OCI-LY1 (cell line): ENCODE measurements at regions not wholly inside any gene's neighbourhood (a gene's known extent, or its start where the extent isn't known, plus 50 kb on each side); places are given as distances from the start of the nearest gene placed in this dataset.

Experiments
- H2AFZ ChIP-seq: fragments of 200-600 bp; sonication (generic), shearing (Covaris generic); 2 replicates; pipeline ENCODE4 v1.6.0; 2014; ENCODE audit warnings: antibody characterized with exemption, mild to moderate bottlenecking, low read length
- H3F3A ChIP-seq: fragments of 200-600 bp; sonication (generic), shearing (Covaris generic); 2 replicates; pipeline ENCODE4 v1.6.0; 2014; ENCODE audit warnings: mild to moderate bottlenecking, antibody characterized with exemption, low read length, moderate library complexity; ENCODE audit not compliant: insufficient read depth
- H3K27ac ChIP-seq: fragments of 200-600 bp; sonication (generic); 2 replicates; pipeline ENCODE4 v1.5.1; 2014; ENCODE audit warnings: low read length, mixed run types, mild to moderate bottlenecking, low read depth; ENCODE audit not compliant: poor library complexity, severe bottlenecking
- H3K27me3 ChIP-seq: fragments of 200-600 bp; sonication (generic); 2 replicates; pipeline ENCODE4 v1.6.0; 2014; ENCODE audit warnings: antibody characterized with exemption, mild to moderate bottlenecking, low read length, moderate library complexity; ENCODE audit not compliant: insufficient read depth
- H3K36me3 ChIP-seq: fragments of 200-600 bp; sonication (generic); 2 replicates; pipeline ENCODE4 v1.6.1; 2014; ENCODE audit warnings: mild to moderate bottlenecking, antibody characterized with exemption, low read length, moderate library complexity, mixed read lengths; ENCODE audit not compliant: insufficient read depth
- H3K4me1 ChIP-seq: fragments of 200-600 bp; sonication (generic); 2 replicates; pipeline ENCODE4 v1.5.1; 2014; ENCODE audit warnings: mild to moderate bottlenecking, low read length, moderate library complexity; ENCODE audit not compliant: insufficient read depth, severe bottlenecking
- H3K4me2 ChIP-seq: fragments of 200-600 bp; sonication (generic), shearing (Covaris generic); 2 replicates; pipeline ENCODE4 v1.6.1; 2014; ENCODE audit warnings: low read length
- H3K4me3 ChIP-seq: fragments of 200-600 bp; sonication (generic); 2 replicates; pipeline ENCODE4 v1.5.1; 2014; ENCODE audit warnings: low read length, low read depth, mild to moderate bottlenecking, mixed read lengths; ENCODE audit not compliant: poor library complexity, severe bottlenecking
- H3K79me2 ChIP-seq: fragments of 200-600 bp; shearing (Covaris generic); 2 replicates; pipeline ENCODE4 v1.6.1; 2016; ENCODE audit warnings: mixed run types, low read length, mixed read lengths; ENCODE audit not compliant: insufficient read depth
- H3K9ac ChIP-seq: fragments of 200-600 bp; sonication (generic), shearing (Covaris generic); 2 replicates; pipeline ENCODE4 v1.6.1; 2014; ENCODE audit warnings: mild to moderate bottlenecking, low read length, mixed read lengths
- H3K9me2 ChIP-seq: fragments of 200-600 bp; sonication (generic), shearing (Covaris generic); 2 replicates; pipeline ENCODE4 v1.6.1; 2014; ENCODE audit warnings: low read depth, mild to moderate bottlenecking, low read length, mixed read lengths
- H3K9me3 ChIP-seq: fragments of 200-600 bp; shearing (Covaris generic); 2 replicates; pipeline ENCODE4 v1.6.1; 2014; ENCODE audit warnings: low read length, mixed read lengths
- H4K20me1 ChIP-seq: fragments of 200-600 bp; sonication (generic), shearing (Covaris generic); 2 replicates; pipeline ENCODE4 v1.6.0; 2016; ENCODE audit warnings: mild to moderate bottlenecking, low read length; ENCODE audit not compliant: insufficient read depth
- EZH2 ChIP-seq: fragments of 200-600 bp; sonication (generic), shearing (Covaris generic); IDR thresholded peaks from 2 replicates; pipeline ENCODE4 v1.8.0; 2017; ENCODE audit warnings: borderline replicate concordance, mixed run types, mild to moderate bottlenecking, antibody characterized with exemption, low read length, moderate library complexity, mixed read lengths
- TF ChIP-seq, protein P1 (sequence below): fragments of 200-600 bp; sonication (generic), shearing (Covaris generic); IDR thresholded peaks from 2 replicates; pipeline ENCODE4 v1.5.1; 2017; ENCODE audit warnings: mild to moderate bottlenecking, antibody characterized with exemption, low read length, moderate library complexity, mixed read lengths

DNA sequence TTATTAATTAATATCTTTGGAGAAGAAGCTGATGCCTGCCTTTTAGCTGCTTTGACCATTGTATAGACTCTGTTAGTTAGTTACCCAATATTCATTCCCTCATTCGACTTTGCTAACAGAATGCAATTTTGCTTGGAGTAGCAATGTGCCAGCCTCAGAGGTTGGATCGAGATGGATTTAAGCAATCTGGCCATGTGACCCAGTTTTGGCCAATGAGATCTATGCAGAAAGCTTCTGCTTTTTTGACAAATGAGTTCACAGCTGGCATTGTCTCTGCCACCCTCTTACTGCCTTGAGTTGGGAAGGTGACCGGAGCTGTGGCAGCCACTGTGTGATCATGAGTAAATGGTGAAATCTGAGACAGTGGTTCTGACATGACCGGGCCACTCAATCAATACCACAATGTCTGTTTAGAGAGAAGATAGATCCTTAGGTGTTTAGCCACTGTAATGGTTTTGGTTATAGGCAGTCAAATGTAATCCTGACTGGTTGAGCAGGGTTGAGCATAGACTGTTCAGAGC lies 74.9 kb upstream of the MED13L start:
- TF ChIP-seq, protein P1, sequence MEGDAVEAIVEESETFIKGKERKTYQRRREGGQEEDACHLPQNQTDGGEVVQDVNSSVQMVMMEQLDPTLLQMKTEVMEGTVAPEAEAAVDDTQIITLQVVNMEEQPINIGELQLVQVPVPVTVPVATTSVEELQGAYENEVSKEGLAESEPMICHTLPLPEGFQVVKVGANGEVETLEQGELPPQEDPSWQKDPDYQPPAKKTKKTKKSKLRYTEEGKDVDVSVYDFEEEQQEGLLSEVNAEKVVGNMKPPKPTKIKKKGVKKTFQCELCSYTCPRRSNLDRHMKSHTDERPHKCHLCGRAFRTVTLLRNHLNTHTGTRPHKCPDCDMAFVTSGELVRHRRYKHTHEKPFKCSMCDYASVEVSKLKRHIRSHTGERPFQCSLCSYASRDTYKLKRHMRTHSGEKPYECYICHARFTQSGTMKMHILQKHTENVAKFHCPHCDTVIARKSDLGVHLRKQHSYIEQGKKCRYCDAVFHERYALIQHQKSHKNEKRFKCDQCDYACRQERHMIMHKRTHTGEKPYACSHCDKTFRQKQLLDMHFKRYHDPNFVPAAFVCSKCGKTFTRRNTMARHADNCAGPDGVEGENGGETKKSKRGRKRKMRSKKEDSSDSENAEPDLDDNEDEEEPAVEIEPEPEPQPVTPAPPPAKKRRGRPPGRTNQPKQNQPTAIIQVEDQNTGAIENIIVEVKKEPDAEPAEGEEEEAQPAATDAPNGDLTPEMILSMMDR, result no peak
- TF ChIP-seq EZH2, result no peak
- Histone ChIP-seq H3K4me2 (no peak overlapping the region), H3K4me1 (no peaks in the 10 kb centered on the region), H3F3A (no peaks in the 10 kb centered on the region), H3K27ac (no peak overlapping the region), H2AFZ (no peak overlapping the region), H4K20me1 (no peaks in the 10 kb centered on the region), H3K36me3 (no peaks in the 10 kb centered on the region; the same call in 1 of the 2 replicates), H3K9me2 (no peaks in the 10 kb centered on the region), H3K9ac (no peak overlapping the region), H3K9me3 (no peaks in the 10 kb centered on the region), H3K4me3 (no peak overlapping the region), H3K79me2 (no peaks in the 10 kb centered on the region), H3K27me3 (no peaks in the 10 kb centered on the region)

DNA sequence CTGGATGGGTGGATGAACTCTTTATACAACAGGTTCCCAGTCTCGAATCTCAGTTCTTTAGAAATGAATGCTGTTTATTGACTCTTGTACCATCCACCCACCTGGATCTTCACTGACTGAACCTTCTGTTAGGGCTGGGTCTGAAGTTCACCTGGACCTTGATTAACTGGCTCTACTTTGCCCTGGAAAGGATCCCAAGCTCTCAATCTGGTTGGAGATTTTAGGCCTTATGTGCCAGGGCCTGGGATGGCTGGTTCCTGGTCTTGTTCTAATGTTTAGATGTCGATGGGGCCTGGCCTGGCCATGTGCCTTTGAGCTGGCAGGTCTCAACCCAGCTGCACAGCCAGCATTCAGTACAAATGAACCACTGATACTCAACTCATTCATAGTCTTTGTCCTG lies 76.5 kb upstream of the MED13L start:
- H3K79me2 ChIP-seq, result no peaks in the 10 kb centered on the region
- no peak for TF ChIP-seq EZH2
- TF ChIP-seq, protein P1, result no peak
- H3K27ac ChIP-seq, result no peak overlapping the region
- no peaks in the 10 kb centered on the region for H3K27me3 ChIP-seq
- H3K4me3 ChIP-seq, result no peak overlapping the region
- H3K9me3 ChIP-seq, result no peaks in the 10 kb centered on the region
- H3K4me1 ChIP-seq, result no peaks in the 10 kb centered on the region
- no peaks in the 10 kb centered on the region; the same call in 1 of the 2 replicates for H3K36me3 ChIP-seq
- no peaks in the 10 kb centered on the region for H3F3A ChIP-seq
- no peaks in the 10 kb centered on the region for H4K20me1 ChIP-seq
- no peak overlapping the region for H2AFZ ChIP-seq
- no peak overlapping the region for H3K9ac ChIP-seq
- H3K4me2 ChIP-seq, result no peak overlapping the region
- no peaks in the 10 kb centered on the region for H3K9me2 ChIP-seq

DNA sequence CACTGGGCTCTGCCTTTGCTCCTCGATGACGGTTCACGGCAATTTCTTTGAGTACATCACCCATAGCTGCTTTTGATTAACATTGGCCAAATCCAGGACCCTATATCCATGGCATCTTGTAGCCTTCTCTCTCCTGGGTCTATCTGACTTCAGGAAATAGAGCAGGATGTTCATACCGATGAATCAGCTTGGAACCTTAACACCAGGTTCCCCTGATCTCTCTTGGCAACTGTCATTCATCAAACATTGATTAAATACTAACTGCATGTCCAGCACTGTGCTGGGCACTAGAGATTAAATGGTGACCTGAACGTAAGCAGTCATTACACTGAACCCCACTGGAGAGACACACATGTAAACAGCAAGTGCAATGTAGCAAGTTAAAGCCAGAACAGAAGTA lies 77.0 kb upstream of the MED13L start:
- no peak overlapping the region for H3K27ac ChIP-seq

More for the DNA sequence above, 77.0 kb upstream of the MED13L start:
- H3K9ac ChIP-seq, result no peak overlapping the region
- TF ChIP-seq, protein P1, result no peak
- TF ChIP-seq EZH2, result no peak
- no peaks in the 10 kb centered on the region for H3K9me2 ChIP-seq
- H3K27me3 ChIP-seq, result no peaks in the 10 kb centered on the region
- no peaks in the 10 kb centered on the region for H3K4me1 ChIP-seq
- H3K9me3 ChIP-seq, result no peaks in the 10 kb centered on the region
- H3F3A ChIP-seq, result no peaks in the 10 kb centered on the region
- no peaks in the 10 kb centered on the region for H4K20me1 ChIP-seq
- no peak overlapping the region for H2AFZ ChIP-seq
- no peaks in the 10 kb centered on the region for H3K79me2 ChIP-seq
- H3K4me3 ChIP-seq, result no peak overlapping the region
- H3K36me3 ChIP-seq, result no peaks in the 10 kb centered on the region; the same call in 1 of the 2 replicates
- no peak overlapping the region for H3K4me2 ChIP-seq
